HepG2 (cell line): ENCODE measurements at regions not wholly inside any gene's neighbourhood (a gene's known extent, or its start where the extent isn't known, plus 50 kb on each side); places are given as distances from the start of the nearest gene placed in this dataset.

Source experiments
- ATAC-seq: fragments of 200-7000 bp; cut with Tn5 transposase; 3 replicates; pipeline ENCODE4 v1.9.1; 2020; ENCODE audit warnings: mild to moderate bottlenecking, moderate library complexity
- BruUV-seq: library from RNA; stranded (reverse); fragments of 400-500 nt; replicated peaks from 2 replicates; lab custom pipeline; 2021; lab: Mats Ljungman, UMichigan
- CTCF ChIA-PET: fragments of 300-600 bp; formaldehyde crosslinking; extraction: SDS; loops from one replicate; lab custom pipeline; 2021; ENCODE audit warnings: low total read pairs, inconsistent platforms, low intra/inter-chr PET ratio; lab: Yijun Ruan, JAX
- POLR2A ChIA-PET: fragments of 350-600 bp; sonication (Branson Sonifier 250); formaldehyde crosslinking; loops from one replicate; lab custom pipeline; 2020; ENCODE audit warnings: antibody characterized with exemption, inconsistent platforms; lab: Yijun Ruan, JAX
- DNase-seq: peaks from one replicate; pipeline ENCODE4 v3.0.0-alpha.2; 2015; ENCODE audit warnings: low spot score
- FAIRE-seq: peaks from 3 replicates; lab custom pipeline; 2011; peaks lifted over from hg19 to GRCh38; lab: Jason Lieb, UNC
- H2AFZ ChIP-seq: one replicate; pipeline ENCODE4 v1.6.1; 2011; ENCODE audit warnings: low read length, inconsistent platforms
- H3K27ac ChIP-seq: fragments of 300-600 bp; 3 replicates; pipeline ENCODE4 v1.8.0; 2011; ENCODE audit warnings: mixed run types, mild to moderate bottlenecking, mixed read lengths, low read length, inconsistent platforms; ENCODE audit not compliant: insufficient read depth; ENCODE audit errors: extremely low read length
- H3K27me3 ChIP-seq, 2 experiments: fragments of 200-600 bp in 1 of 2; 2 replicates in 1 of 2; 3 replicates in 1 of 2; pipeline versions ENCODE4 v1.6.0 to v1.8.0; 2011; ENCODE audit warnings: low read length in 2 of 2, mild to moderate bottlenecking in 2 of 2, moderate library complexity in 2 of 2, inconsistent platforms in 1 of 2; ENCODE audit not compliant: insufficient read depth in 2 of 2, control insufficient read depth in 1 of 2
- H3K36me3 ChIP-seq, 2 experiments: fragments of 200-600 bp in 1 of 2; replicated peaks in 1 of 2; 2 replicates in 1 of 2; 3 replicates in 1 of 2; pipeline versions ENCODE4 v1.5.1 to v1.8.0; 2011; ENCODE audit warnings: low read length in 2 of 2, inconsistent platforms in 1 of 2; ENCODE audit not compliant: insufficient read depth in 2 of 2, control insufficient read depth in 1 of 2
- H3K4me1 ChIP-seq: 2 replicates; pipeline ENCODE4 v1.5.1; 2012; ENCODE audit warnings: low read length, inconsistent platforms; ENCODE audit not compliant: insufficient read depth
- H3K4me2 ChIP-seq: 2 replicates; pipeline ENCODE4 v1.6.0; 2011; ENCODE audit warnings: low read depth, low read length, inconsistent platforms
- H3K4me3 ChIP-seq, 3 experiments: fragments of 200-600 bp in 1 of 3; sonication (generic), shearing (Covaris generic) in 1 of 3; replicated peaks in 1 of 3; 2 replicates each; pipeline ENCODE4 v1.5.1; 2011 to 2016; ENCODE audit warnings: low read length in 3 of 3, inconsistent platforms in 2 of 3, low read depth in 2 of 3, mild to moderate bottlenecking in 2 of 3, control low read depth in 1 of 3, mixed read lengths in 1 of 3; ENCODE audit not compliant: insufficient read depth in 1 of 3
- H3K79me2 ChIP-seq: one replicate; pipeline ENCODE4 v1.6.1; 2011; ENCODE audit warnings: low read length, inconsistent platforms; ENCODE audit not compliant: insufficient read depth
- H3K9ac ChIP-seq: 2 replicates; pipeline ENCODE4 v1.6.0; 2011; ENCODE audit warnings: mild to moderate bottlenecking, low read depth, low read length, inconsistent platforms; ENCODE audit not compliant: insufficient read depth
- H3K9me3 ChIP-seq: 2 replicates; pipeline ENCODE4 v1.5.1; 2012; ENCODE audit warnings: mild to moderate bottlenecking, low read length
- H4K20me1 ChIP-seq: 2 replicates; pipeline ENCODE4 v1.6.0; 2011; ENCODE audit warnings: inconsistent platforms, mild to moderate bottlenecking, low read length, moderate library complexity; ENCODE audit not compliant: insufficient read depth
- CHD4 ChIP-seq: fragments of 200-600 bp; sonication (generic); IDR thresholded peaks from 2 replicates; pipeline ENCODE4 v1.7.0; 2017; ENCODE audit warnings: mild to moderate bottlenecking, low read length, borderline replicate concordance
- KLF13 ChIP-seq: sonication (generic); formaldehyde crosslinking; IDR thresholded peaks from 2 replicates; pipeline ENCODE4 v1.4.0; 2020; ENCODE audit warnings: mild to moderate bottlenecking, missing genetic modification reagents
- MEIS2 ChIP-seq: sonication (generic); formaldehyde crosslinking; IDR thresholded peaks from 2 replicates; pipeline ENCODE4 v1.9.0; 2021; ENCODE audit warnings: mild to moderate bottlenecking, missing genetic modification reagents
- NCOR1 ChIP-seq: fragments of 200-600 bp; sonication (generic); IDR thresholded peaks from 2 replicates; pipeline ENCODE4 v1.7.0; 2017; ENCODE audit warnings: antibody characterized with exemption, low read length, borderline replicate concordance
- TBP ChIP-seq: sonication (generic); formaldehyde crosslinking; IDR thresholded peaks from 2 replicates; pipeline ENCODE4 v1.5.0; 2020; ENCODE audit warnings: missing genetic modification reagents
- THRA ChIP-seq: sonication (generic); formaldehyde crosslinking; IDR thresholded peaks from 2 replicates; pipeline ENCODE4 v1.4.0; 2020; ENCODE audit warnings: missing genetic modification reagents, borderline replicate concordance
- ZBTB21 ChIP-seq: sonication (generic); formaldehyde crosslinking; IDR thresholded peaks from 2 replicates; pipeline ENCODE4 v1.4.0; 2020; ENCODE audit warnings: missing genetic modification reagents
- ZEB1 ChIP-seq: IDR thresholded peaks from 2 replicates; pipeline ENCODE4 v1.6.1; 2012; ENCODE audit warnings: mild to moderate bottlenecking, low read depth, inconsistent platforms; ENCODE audit not compliant: insufficient replicate concordance
- ZNF280D ChIP-seq: sonication (generic); formaldehyde crosslinking; IDR thresholded peaks from 2 replicates; pipeline ENCODE4 v1.5.1; 2020; ENCODE audit warnings: mild to moderate bottlenecking, missing genetic modification reagents
- ZNF282 ChIP-seq: fragments of 450-650 bp; IDR thresholded peaks from 2 replicates; pipeline ENCODE4 v1.6.1; 2018; ENCODE audit not compliant: partially characterized antibody
- ZNF713 ChIP-seq: sonication (generic); formaldehyde crosslinking; IDR thresholded peaks from 2 replicates; pipeline ENCODE4 v1.4.0; 2020; ENCODE audit warnings: mild to moderate bottlenecking, missing genetic modification reagents
- WGBS: methylation state at CpG from one replicate; pipeline ENCODE4 v1.1.6; 2017; ENCODE audit warnings: low lambda C conversion rate; 5-methylcytosine and 5-hydroxymethylcytosine counted together
- in situ Hi-C: cut with HindIII; loops from 2 replicates; pipeline ENCODE4 v1.10.0; 2017; ENCODE audit warnings: low pct_unique_long_range_greater_than_20kb; ENCODE audit not compliant: extremely low pct_ligation_motif_present
- intact Hi-C: fragments of 100-400 bp; cut with micrococcal nuclease; formaldehyde crosslinking; loops from one replicate; pipeline ENCODE4 v1.10.0; 2022; ENCODE audit not compliant: unreplicated experiment
- TF ChIP-seq, protein P1 (sequence below): sonication (generic); formaldehyde crosslinking; IDR thresholded peaks from 2 replicates; pipeline ENCODE4 v1.4.0; 2020; ENCODE audit warnings: missing genetic modification reagents
- TF ChIP-seq, protein P2 (sequence below): sonication (generic); formaldehyde crosslinking; IDR thresholded peaks from 2 replicates; pipeline ENCODE4 v1.4.0; 2020; ENCODE audit warnings: mild to moderate bottlenecking, missing genetic modification reagents
- TF ChIP-seq, protein P3 (sequence below): IDR thresholded peaks from 2 replicates; pipeline ENCODE4 v1.6.1; 2016; ENCODE audit warnings: missing compliant biosample characterization, missing genetic modification reagents, borderline replicate concordance

GRCh38 chr3:159246385-159246784 lies 444.5 kb downstream of the MFSD1 start:
- no peaks in the 10 kb centered on the region for H3K4me1 ChIP-seq
- TF ChIP-seq, protein P1, sequence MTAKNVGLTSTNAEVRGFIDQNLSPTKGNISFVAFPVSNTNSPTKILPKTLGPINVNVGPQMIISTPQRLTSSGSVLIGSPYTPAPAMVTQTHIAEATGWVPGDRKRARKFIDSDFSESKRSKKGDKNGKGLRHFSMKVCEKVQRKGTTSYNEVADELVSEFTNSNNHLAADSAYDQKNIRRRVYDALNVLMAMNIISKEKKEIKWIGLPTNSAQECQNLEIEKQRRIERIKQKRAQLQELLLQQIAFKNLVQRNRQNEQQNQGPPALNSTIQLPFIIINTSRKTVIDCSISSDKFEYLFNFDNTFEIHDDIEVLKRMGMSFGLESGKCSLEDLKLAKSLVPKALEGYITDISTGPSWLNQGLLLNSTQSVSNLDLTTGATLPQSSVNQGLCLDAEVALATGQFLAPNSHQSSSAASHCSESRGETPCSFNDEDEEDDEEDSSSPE (CRISPR knock-in tag) = no peak
- TF ChIP-seq MEIS2 (CRISPR knock-in tag) (no peak), NCOR1 (no peak), KLF13 (CRISPR knock-in tag) (no peak), THRA (CRISPR knock-in tag) (no peak), ZNF282 (no peak), ZNF713 (CRISPR knock-in tag) (no peak), TBP (CRISPR knock-in tag) (no peak), CHD4 (no peak), ZNF280D (CRISPR knock-in tag) (no peak), ZBTB21 (CRISPR knock-in tag) (no peak), ZEB1 (no peak)
- TF ChIP-seq, protein P2, sequence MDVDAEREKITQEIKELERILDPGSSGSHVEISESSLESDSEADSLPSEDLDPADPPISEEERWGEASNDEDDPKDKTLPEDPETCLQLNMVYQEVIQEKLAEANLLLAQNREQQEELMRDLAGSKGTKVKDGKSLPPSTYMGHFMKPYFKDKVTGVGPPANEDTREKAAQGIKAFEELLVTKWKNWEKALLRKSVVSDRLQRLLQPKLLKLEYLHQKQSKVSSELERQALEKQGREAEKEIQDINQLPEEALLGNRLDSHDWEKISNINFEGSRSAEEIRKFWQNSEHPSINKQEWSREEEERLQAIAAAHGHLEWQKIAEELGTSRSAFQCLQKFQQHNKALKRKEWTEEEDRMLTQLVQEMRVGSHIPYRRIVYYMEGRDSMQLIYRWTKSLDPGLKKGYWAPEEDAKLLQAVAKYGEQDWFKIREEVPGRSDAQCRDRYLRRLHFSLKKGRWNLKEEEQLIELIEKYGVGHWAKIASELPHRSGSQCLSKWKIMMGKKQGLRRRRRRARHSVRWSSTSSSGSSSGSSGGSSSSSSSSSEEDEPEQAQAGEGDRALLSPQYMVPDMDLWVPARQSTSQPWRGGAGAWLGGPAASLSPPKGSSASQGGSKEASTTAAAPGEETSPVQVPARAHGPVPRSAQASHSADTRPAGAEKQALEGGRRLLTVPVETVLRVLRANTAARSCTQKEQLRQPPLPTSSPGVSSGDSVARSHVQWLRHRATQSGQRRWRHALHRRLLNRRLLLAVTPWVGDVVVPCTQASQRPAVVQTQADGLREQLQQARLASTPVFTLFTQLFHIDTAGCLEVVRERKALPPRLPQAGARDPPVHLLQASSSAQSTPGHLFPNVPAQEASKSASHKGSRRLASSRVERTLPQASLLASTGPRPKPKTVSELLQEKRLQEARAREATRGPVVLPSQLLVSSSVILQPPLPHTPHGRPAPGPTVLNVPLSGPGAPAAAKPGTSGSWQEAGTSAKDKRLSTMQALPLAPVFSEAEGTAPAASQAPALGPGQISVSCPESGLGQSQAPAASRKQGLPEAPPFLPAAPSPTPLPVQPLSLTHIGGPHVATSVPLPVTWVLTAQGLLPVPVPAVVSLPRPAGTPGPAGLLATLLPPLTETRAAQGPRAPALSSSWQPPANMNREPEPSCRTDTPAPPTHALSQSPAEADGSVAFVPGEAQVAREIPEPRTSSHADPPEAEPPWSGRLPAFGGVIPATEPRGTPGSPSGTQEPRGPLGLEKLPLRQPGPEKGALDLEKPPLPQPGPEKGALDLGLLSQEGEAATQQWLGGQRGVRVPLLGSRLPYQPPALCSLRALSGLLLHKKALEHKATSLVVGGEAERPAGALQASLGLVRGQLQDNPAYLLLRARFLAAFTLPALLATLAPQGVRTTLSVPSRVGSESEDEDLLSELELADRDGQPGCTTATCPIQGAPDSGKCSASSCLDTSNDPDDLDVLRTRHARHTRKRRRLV = no peak
- TF ChIP-seq, protein P3, sequence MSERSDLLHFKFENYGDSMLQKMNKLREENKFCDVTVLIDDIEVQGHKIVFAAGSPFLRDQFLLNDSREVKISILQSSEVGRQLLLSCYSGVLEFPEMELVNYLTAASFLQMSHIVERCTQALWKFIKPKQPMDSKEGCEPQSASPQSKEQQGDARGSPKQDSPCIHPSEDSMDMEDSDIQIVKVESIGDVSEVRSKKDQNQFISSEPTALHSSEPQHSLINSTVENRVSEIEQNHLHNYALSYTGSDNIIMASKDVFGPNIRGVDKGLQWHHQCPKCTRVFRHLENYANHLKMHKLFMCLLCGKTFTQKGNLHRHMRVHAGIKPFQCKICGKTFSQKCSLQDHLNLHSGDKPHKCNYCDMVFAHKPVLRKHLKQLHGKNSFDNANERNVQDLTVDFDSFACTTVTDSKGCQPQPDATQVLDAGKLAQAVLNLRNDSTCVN (CRISPR knock-in tag) = no peak

More at GRCh38 chr3:159246385-159246784, 444.5 kb downstream of the MFSD1 start:
- no peaks in the 10 kb centered on the region for H3K79me2 ChIP-seq
- no TSS peak for BruUV-seq
- ChIA-PET POLR2A (no interaction called here), CTCF (no interaction called here)
- in situ Hi-C loops (no loop called here), intact Hi-C loops (no loop called here)
- H3K4me2 ChIP-seq = no peak overlapping the region
- FAIRE-seq (no peak), DNase-seq (no peak), ATAC-seq (no peak)
- no peaks in the 10 kb centered on the region for H3K27me3 ChIP-seq
- no peaks in the 10 kb centered on the region for H3K36me3 ChIP-seq
- no peaks in the 10 kb centered on the region for H4K20me1 ChIP-seq
- no peak overlapping the region for H3K9ac ChIP-seq
- no peak overlapping the region for H3K4me3 ChIP-seq
- 3% methylated on average over 5 of the region's 5 CpGs for WGBS
- H2AFZ ChIP-seq = no peak overlapping the region
- H3K9me3 ChIP-seq = peaks cover 8% of the 10 kb centered on the region; the same call in 1 of the 2 replicates
- H3K27ac ChIP-seq = no peak overlapping the region
